ENCODE measurements at regions not wholly inside any gene's neighbourhood (a gene's known extent, or its start where the extent isn't known, plus 50 kb on each side); places are given as distances from the start of the nearest gene placed in this dataset.

DNA sequence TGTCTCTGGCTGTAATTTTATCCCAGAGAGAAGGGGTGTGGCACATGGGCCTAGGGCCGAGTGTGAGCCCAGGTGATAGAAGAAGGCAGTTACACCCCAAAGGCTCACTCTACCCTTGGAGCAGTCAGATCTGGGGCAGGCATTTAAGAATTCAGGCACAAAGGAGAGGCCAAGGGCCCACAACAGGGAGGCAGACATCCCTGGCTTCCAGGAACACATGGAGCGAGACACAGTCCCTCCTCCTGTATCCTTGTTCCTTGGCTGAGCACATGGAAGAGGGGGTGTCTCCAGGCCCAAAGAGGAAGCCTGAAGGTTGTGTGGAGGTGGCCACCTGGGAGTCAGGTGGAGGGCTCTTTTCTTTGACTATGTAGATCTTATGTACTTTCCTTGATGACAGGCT is 286.2 kb downstream of the RPS24 start:
- no peak for DNase-seq (ENCODE audit: low read depth in 3 of 3)

DNA sequence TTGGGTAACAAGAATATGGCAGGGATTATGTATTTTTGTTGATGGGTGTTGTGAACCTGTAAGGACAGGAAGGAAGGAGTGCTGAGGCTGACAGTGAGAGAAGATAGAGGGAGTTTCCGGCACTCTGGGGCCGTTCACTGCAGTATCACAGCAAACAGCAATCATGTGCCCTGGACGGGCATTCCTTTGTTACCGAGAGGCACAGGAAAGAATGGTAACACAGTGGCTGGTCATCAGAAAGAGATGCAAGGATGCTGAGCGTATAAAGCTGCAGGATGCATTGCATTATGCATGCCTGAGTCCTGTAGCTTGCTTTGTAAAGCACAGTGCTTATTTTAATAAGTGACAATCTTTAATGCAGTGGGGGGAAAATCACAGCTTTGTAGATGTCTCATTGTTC is 286.8 kb downstream of the RPS24 start:
- DNase-seq (ENCODE audit: low read depth in 3 of 3), result no peak

DNA sequence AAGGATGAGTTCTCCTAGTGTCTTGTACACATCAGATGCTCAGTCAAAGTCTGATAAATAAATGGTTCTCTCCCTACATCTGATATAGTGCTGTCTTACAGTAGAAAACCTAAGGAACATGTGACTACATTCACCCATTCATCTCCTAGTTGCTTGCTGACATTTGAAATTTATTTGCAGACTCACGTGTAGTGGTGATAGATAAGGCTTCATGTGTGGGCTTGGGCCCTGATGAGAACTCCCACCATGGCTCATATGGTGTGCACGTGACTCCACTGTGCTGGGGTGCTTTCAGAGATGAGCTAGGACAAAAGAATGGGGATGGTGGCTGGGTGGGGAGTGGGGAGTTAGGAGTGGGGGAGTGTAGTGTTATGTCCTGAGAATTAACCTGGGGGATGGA is 287.3 kb downstream of the RPS24 start:
- no peak for DNase-seq (ENCODE audit: low read depth in 3 of 3)

DNA sequence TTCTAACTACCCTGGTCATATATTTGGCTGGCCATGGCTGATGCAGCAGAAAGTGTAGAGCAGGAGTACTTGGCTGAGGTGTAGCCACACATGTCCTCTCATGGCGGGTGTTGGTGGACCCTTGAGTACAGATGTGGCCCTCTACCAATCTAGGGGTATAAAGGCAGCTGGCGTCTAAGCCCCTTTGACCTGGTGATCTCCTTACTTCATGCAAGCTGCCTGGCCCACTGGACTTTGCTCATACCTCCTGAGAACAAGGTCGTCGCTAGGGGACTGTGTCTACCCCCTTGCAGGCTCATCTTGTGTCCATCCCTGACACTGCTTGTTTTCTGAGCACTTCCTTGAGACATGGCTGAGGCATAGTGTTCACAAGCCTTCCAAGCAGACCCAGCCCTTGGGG is 287.8 kb downstream of the RPS24 start:
- no peak for DNase-seq (ENCODE audit: low read depth in 3 of 3)

DNA sequence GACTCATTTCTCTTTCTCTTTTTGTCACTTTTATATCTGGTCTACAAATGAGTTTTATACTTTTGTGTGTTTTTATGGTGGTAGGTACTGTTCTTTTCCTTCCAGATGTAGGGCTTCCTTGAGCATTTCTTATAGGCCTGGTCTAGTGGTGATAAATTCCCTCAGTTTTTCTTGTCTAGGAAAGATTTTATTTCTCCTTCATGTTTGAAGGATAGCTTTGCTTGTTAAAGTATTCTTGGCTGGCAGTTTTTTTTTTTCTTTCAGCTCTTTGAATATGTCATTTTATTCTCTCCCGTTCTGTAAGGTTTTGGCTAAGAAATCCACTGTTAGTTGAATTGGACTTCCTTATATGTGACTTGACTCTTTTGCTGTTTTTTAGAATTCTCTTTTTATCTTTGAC is 292.7 kb downstream of the RPS24 start:
- no peak for DNase-seq (ENCODE audit: low read depth in 3 of 3)

DNA sequence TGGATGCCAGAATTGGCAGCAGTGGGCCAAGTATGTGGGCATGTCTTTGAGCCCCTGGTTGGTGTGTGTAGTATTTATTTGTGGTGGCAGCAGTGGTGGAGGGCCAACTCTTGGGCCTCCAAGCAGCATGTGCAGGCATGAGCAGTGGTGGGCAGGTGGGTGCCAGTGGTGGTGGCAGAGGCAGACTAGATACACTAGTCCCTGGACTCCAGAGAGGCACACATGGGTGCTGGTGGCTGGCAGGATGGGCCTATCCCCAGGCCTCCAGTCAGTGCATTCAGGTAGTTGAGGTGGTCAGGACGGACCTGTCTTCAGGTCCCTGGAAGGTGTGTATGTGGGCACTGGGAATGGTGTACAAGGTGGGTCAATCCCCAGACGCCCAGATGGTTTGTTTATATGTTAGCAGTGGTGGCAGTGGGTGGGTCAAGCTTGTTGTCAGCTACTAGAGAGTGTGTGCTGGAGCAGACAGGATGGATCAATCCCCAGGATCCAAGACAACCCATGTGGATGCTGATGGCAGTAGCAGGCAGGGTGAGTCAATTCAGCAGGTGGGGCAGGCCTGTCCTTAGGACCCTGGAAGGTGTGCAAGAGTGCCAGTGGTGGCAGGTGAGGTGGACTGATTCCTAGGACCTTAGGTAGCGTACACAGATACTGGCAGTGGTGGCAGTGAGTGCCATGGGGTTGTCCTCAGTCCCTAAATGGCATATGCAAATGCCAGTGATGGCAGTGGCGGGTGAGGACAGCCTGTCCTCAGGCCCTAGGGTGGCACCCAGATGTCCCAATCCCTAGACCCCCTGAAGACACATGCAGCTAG is 294.3 kb downstream of the RPS24 start:
- DNase-seq (ENCODE audit: low read depth in 3 of 3), result no peak

DNA sequence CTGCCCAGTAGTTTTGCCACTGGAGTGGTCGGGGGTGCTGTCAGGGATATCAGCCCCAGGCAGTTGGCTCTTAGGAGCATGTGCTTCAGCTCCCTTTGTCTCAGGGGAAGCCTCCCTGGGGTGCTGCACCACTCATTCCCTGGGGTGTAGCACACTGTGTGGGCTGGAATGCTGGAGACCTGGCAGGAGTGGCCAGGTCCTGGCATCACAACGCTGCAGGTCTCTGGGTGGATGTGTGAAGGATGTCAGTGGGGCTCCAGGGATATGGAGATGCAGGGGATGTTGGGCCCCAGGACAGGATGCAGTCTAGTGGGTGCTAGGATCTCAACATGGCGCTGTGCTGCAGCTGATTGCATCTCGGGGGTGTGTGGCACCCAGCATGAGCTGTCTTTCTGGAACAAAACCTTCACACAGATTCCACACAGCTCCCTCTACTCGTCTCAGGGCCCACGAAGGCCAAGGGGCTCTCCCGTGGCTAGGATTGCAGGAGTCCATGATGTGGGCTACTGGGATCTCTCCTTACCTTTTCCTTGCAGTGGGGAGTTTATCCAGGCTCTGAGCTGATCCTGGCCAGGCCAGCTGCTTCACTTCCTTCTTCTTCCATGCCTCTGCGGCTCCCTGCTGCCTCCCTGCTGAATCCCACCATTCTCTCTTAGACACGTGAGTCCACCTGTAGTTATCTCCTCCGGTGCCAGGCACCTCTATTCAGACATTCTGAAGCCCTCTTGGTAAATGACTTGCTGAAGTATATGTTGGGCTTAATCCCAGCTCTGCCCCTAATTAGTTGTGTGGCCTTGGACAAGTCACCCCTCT is 295.1 kb downstream of the RPS24 start:
- no peak for DNase-seq (ENCODE audit: low read depth in 3 of 3)

DNA sequence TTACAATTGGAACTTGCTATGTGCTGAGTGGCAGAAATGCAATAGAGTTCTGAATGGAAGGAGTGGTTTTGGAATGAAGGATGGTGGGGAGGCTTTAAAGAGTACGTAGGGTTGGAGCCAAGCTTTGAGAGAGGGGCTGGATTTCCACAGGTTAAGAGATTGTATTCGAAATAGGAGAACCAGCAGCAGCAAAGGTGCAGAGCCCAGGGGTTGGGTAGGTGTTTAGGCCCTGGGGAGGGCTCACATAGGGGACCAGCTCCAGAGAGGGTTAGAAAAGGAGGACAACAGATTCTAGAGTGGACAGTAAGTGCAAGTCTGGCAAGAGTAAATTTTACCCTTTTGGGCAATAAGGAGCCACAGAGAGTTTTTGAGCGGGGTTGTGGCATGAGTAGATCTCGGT is 297.2 kb downstream of the RPS24 start:
- DNase-seq (ENCODE audit: low read depth in 3 of 3), result no peak

DNA sequence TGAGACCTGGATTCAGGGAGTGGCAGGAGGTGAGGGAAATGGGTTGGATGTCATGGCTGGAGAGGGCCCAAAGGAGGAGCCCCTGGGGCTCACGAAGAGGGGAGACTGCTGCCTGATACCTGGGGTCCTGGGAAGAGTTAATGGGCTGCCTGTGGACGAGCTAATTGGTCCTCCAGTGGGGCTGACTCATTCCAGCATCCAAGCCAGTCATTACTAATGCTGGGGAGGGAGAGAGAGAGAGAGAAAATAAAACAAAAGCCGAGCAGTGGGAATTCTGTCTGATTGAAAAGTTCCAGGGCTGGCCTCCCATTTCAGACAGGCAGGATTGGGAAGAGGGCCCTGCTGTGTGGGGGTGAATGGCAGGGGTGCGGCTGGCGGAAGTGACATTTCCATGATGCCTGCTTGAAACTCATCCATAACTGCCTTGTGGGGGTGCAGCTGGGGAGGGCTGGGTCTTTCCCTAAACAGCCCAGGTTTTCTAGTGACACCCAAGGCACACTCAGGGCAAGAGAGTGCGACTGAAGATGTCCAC is 297.8 kb downstream of the RPS24 start:
- no peak for DNase-seq (ENCODE audit: low read depth in 3 of 3)

DNA sequence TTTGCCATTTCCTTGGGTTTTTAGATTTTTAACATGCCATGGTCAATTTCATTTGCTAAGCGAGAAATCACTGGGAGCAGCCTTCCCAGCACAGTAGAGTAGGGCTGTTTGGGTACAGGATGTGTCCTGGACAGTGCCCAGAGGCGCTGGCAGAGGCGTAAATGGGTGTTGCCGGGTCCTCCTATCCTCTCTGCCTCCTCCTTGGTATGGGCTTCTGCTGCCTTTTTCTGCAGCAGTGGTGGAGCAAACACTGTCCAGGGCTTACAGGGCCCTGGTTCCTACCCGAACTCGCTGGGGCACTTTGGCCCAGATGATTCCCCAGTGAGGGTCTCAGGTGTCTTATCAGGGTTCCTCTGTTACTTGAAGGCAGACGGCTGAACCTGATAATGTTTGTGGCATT is 298.3 kb downstream of the RPS24 start:
- no peak for DNase-seq (ENCODE audit: low read depth in 3 of 3)

DNA sequence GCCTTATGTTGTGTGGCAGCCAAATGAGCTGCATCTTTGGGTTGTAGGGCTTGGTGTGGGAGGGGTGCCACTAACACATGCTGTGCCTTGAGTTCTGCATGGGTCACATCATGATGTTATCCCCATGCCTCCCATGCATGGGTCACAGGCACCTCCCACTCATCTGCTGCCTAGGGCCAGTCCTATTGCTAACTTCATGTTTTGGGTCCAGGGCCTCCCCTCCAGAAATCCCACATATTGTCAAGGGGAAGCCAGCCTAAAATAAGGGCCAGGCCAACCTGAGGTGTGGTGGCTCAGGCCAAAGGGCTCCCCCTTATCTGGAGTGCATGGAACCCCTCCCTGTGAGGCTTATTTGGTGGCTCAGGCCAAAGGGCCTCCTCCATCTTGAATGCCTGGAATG is 299.0 kb downstream of the RPS24 start:
- DNase-seq (ENCODE audit: low read depth in 3 of 3), result no peak

DNA sequence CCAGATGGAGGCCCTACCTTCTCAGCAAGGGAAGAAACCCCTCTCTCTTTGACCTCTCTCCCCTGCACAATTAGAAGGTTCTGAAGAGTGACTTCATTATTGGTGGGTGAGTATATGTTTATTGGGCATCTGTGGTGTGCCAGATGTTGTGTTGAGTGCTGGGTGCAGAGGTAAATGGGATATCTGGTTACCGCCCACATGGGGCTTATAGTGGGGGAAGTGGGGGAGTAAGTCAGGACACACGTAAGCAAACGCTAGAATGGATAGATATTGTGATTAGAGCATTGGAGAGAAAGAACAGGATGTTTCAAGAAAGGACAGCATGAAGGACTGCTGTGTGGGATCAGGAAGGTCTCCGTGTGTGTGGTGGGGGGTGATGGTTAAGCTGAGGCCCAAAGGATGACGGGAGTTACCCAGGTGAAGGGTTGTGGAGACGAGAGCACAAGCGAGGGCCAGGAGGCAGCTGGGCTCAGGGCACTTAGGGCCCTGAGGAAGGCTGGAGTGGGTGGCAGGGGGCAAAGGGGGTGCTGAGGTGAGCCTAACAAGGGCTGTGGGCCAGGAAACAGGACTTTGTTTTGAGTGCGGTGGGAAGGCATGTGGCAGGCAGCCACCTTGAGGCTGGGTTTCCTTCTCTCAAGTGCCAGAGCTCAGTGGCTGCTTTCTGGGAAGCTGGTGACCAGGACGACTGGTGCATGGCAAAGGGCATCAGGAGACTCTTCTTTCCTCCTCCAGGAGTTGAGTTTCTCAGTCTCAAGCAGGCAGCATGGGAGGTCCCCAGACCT is 299.9 kb downstream of the RPS24 start:
- no peak for DNase-seq (ENCODE audit: low read depth in 3 of 3)

DNA sequence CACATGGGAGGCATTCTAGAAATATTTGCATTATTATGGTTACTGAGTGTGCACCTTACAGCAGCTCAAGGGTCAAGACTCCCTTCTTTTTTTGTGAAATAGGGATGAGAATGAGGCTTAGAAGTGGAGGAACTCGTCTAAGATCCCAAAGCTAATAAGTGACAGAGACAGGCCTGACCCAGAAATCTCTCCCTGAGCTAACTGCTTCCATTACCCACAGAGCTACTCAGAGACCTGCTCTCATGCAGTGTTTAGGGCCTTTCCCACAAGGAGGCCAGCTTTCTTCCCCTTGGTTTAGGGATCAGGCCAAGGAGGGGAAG is 301.7 kb downstream of the RPS24 start:
- DNase-seq (ENCODE audit: low read depth in 3 of 3), result no peak

DNA sequence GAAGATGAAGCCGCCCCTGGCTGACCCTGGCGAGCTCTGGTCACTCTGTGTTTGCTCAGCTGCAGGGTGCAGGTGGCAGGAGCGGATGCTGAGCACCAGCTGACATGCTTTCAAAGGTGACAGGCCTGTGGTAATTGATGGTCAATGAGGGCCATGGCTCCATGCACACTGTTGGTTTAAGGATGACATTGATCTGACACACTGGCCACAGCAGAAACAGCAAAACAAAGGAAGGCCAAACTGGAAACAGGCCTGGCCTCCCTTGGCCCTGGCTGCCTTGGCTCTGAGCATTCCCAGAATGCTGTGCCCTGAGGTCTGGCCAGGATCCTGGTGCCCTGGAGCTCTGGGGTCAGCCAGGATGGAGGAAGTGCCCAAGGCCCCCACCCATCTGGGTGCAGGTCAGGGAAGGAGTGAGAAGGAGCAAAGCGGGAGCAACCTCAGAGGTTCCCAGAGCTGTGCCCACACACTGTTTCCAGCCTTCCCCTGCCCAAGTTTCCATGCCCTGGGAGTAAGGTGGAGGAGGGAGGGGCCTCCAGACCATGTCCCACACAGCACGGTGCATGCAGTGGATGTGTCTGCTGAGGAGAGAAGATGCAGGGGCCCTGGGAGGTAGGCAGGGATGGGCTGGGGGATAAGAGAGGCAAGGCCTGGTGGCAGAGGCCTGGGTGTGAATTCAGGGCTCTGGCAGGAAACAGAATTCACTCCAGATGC is 302.2 kb downstream of the RPS24 start:
- no peak for DNase-seq (ENCODE audit: low read depth in 3 of 3)

DNA sequence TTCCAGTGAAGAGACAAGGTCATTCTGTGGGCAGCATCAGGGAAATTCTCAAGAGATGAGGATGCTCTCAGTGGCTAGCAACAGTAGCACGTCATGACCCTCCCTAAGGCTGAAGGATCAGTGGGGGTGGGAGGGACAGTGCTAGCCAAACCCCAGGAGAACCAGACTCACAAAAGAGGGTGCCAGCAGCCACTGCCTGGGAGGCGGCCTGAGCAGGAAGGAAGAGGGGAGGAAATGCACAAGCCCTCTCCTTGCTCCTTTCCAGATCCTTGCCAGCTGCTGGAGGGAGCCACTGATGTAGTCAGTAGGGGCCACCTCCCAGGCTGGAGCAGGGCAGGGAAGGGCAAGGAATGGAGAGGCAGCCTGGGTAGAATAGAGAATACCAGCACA is 302.7 kb downstream of the RPS24 start:
- no peak for DNase-seq (ENCODE audit: low read depth in 3 of 3)

DNA sequence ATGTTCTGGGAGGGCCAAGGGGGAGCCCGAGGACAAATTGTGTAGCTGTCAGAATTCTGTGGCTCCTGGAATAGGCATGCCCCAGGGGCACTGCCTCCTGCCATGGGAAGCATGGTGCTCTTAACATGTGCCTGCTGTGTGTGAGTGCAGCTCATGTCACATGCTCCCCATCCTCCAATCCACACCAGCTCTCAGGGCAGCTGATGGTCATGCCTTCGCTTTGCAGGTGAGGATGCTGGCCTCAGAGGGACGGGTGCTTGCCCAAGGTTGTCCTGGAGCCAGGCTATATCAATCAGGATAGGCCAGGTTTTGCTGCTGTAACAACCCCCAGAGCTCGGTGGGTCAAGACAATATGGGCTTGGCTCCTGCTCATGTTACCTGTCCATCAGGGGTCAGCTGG is 303.4 kb downstream of the RPS24 start:
- no peak for DNase-seq (ENCODE audit: low read depth in 3 of 3)

DNA sequence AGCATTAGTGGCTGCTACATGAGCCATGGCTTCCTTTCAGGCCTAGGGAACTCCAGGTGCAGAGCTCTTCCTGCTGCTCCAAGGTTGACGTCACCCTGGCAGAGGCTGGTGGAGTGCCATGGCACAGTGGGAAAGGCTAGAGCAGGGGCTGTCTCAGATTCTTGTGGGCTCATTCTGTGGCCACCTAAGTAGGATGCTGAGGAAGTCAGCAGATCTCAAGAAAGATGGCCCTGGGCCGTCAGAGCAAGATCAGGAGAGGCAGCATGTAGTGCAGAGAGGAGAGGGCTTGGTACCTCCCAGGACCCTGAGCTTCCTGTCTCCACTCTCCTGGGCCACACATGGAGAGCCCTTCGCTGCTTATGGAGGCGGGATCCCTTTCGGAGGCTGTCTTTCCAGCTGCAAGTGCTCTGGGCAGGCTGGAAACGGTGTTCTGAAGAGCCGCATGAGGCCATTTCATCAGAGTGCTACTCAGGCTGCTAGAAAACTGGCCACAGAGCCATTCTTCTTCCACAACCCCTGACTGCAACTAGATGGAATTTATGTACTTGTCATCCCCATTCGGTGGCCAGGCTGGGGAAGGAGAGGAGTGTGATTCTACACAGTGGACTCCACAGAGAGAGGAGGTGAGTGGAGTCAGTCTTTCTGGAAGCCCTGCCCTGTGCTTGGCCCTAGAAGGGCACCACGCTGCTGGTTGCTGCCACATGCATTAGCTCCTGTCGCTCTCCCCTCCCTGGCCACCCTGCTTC is 304.2 kb downstream of the RPS24 start:
- no peak for DNase-seq (ENCODE audit: low read depth in 3 of 3)

DNA sequence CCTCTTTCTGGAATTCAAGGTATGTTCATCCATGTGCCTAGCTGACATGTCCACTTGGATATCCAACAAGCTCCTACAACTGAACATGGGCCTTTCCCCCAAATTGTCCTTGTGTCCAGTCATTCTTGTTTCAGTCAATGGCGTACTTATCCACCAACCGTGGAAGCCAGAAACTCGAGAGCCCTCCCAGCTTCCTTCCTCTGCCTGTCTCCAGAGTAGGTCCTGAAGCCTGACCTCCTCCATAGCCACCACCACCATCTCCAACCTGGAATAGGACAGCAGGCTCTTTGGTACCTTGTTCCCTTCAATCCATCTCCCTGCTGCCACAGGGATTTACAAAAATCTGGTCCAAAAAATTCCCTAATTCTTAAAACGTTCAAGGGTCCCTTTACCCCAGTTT is 305.1 kb downstream of the RPS24 start:
- no peak for DNase-seq (ENCODE audit: low read depth in 3 of 3)

DNA sequence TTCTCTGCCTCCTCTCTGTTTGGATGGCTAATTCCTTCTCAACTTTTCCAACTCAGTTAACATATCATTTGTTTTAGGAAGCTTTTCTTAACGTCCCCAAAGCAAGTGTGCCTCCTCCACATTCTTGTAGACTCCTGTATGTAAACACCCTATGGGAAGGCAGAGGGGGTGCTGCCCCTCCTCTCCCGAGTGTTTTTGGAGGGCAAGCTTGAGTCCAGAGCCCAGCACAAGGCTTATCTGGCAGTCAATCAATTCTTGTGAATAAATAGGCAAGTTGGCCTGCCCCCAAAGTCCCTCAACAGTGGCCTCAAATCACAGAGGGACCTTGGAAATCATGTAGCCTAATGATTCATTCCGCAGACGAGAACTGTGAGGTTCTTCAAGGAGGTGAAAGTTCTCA is 305.6 kb downstream of the RPS24 start:
- DNase-seq (ENCODE audit: low read depth in 3 of 3), result no peak

DNA sequence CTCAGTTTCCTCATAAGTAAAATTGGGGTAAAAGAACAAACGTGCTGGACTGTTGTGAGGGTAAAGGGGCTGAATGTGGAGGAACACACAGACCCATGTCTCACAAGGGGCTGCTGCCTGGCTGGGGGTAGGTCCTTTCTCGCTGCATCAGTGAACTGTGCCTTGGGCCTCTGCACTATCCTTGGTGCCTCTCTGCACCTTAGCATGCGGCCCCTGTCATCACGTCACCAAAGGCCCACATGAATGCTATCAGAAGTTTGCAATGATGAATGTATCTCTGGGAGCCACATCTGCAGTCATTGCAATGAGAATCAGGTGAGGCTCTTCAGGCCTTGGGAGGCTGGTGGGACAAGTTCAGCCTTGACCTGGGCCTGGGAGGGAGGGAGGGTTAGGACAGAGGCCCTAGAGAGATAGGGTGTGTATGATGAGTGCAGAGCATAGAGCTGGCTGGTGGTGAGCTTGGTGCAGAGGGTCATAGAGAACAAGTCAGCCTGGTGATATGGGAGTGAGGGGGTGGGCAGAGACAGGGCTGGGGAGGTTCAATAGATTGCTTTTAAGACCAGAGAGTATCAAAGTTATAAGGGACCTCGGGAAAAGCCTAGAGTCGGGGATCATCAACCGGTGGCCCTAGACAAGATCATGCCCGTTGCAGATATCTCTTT is 308.4 kb downstream of the RPS24 start:
- DNase-seq (ENCODE audit: low read depth in 3 of 3), result no peak
